HepG2 (cell line): ENCODE measurements at regions not wholly inside any gene's neighbourhood (a gene's known extent, or its start where the extent isn't known, plus 50 kb on each side); places are given as distances from the start of the nearest gene placed in this dataset.
A peak's percentile ranks its signal among the peaks of the same experiment; 100 is the strongest.

ENCODE experiments used
- ATAC-seq: fragments of 200-7000 bp; cut with Tn5 transposase; 3 replicates; pipeline ENCODE4 v1.9.1; 2020; ENCODE audit warnings: mild to moderate bottlenecking, moderate library complexity
- BruUV-seq: library from RNA; stranded (reverse); fragments of 400-500 nt; replicated peaks from 2 replicates; lab custom pipeline; 2021; lab: Mats Ljungman, UMichigan
- CTCF ChIA-PET: fragments of 300-600 bp; formaldehyde crosslinking; extraction: SDS; loops from one replicate; lab custom pipeline; 2021; ENCODE audit warnings: low total read pairs, inconsistent platforms, low intra/inter-chr PET ratio; lab: Yijun Ruan, JAX
- POLR2A ChIA-PET: fragments of 350-600 bp; sonication (Branson Sonifier 250); formaldehyde crosslinking; loops from one replicate; lab custom pipeline; 2020; ENCODE audit warnings: antibody characterized with exemption, inconsistent platforms; lab: Yijun Ruan, JAX
- DNase-seq: peaks from one replicate; pipeline ENCODE4 v3.0.0-alpha.2; 2015; ENCODE audit warnings: low spot score
- FAIRE-seq: peaks from 3 replicates; lab custom pipeline; 2011; peaks lifted over from hg19 to GRCh38; lab: Jason Lieb, UNC
- H2AFZ ChIP-seq: one replicate; pipeline ENCODE4 v1.6.1; 2011; ENCODE audit warnings: low read length, inconsistent platforms
- H3K27ac ChIP-seq: fragments of 300-600 bp; 3 replicates; pipeline ENCODE4 v1.8.0; 2011; ENCODE audit warnings: mixed run types, mild to moderate bottlenecking, mixed read lengths, low read length, inconsistent platforms; ENCODE audit not compliant: insufficient read depth; ENCODE audit errors: extremely low read length
- H3K27me3 ChIP-seq, 2 experiments: fragments of 200-600 bp in 1 of 2; 2 replicates in 1 of 2; 3 replicates in 1 of 2; pipeline versions ENCODE4 v1.6.0 to v1.8.0; 2011; ENCODE audit warnings: low read length in 2 of 2, mild to moderate bottlenecking in 2 of 2, moderate library complexity in 2 of 2, inconsistent platforms in 1 of 2; ENCODE audit not compliant: insufficient read depth in 2 of 2, control insufficient read depth in 1 of 2
- H3K36me3 ChIP-seq, 2 experiments: fragments of 200-600 bp in 1 of 2; replicated peaks in 1 of 2; 2 replicates in 1 of 2; 3 replicates in 1 of 2; pipeline versions ENCODE4 v1.5.1 to v1.8.0; 2011; ENCODE audit warnings: low read length in 2 of 2, inconsistent platforms in 1 of 2; ENCODE audit not compliant: insufficient read depth in 2 of 2, control insufficient read depth in 1 of 2
- H3K4me1 ChIP-seq: 2 replicates; pipeline ENCODE4 v1.5.1; 2012; ENCODE audit warnings: low read length, inconsistent platforms; ENCODE audit not compliant: insufficient read depth
- H3K4me2 ChIP-seq: 2 replicates; pipeline ENCODE4 v1.6.0; 2011; ENCODE audit warnings: low read depth, low read length, inconsistent platforms
- H3K4me3 ChIP-seq, 3 experiments: fragments of 200-600 bp in 1 of 3; sonication (generic), shearing (Covaris generic) in 1 of 3; replicated peaks in 1 of 3; 2 replicates each; pipeline ENCODE4 v1.5.1; 2011 to 2016; ENCODE audit warnings: low read length in 3 of 3, inconsistent platforms in 2 of 3, low read depth in 2 of 3, mild to moderate bottlenecking in 2 of 3, control low read depth in 1 of 3, mixed read lengths in 1 of 3; ENCODE audit not compliant: insufficient read depth in 1 of 3
- H3K79me2 ChIP-seq: one replicate; pipeline ENCODE4 v1.6.1; 2011; ENCODE audit warnings: low read length, inconsistent platforms; ENCODE audit not compliant: insufficient read depth
- H3K9ac ChIP-seq: 2 replicates; pipeline ENCODE4 v1.6.0; 2011; ENCODE audit warnings: mild to moderate bottlenecking, low read depth, low read length, inconsistent platforms; ENCODE audit not compliant: insufficient read depth
- H3K9me3 ChIP-seq: 2 replicates; pipeline ENCODE4 v1.5.1; 2012; ENCODE audit warnings: mild to moderate bottlenecking, low read length
- H4K20me1 ChIP-seq: 2 replicates; pipeline ENCODE4 v1.6.0; 2011; ENCODE audit warnings: inconsistent platforms, mild to moderate bottlenecking, low read length, moderate library complexity; ENCODE audit not compliant: insufficient read depth
- HNF1B ChIP-seq: sonication (generic); formaldehyde crosslinking; IDR thresholded peaks from 2 replicates; pipeline ENCODE4 v1.5.1; 2020; ENCODE audit warnings: mild to moderate bottlenecking, moderate library complexity, missing genetic modification reagents
- LCORL ChIP-seq, 2 experiments: fragments of 450-650 bp in 1 of 2; sonication (generic) in 1 of 2; formaldehyde crosslinking in 1 of 2; IDR thresholded peaks; 2 replicates each; pipeline versions ENCODE4 v1.5.0 to v1.6.1; 2017 to 2020; ENCODE audit warnings: antibody characterized with exemption in 1 of 2, missing genetic modification reagents in 1 of 2
- MAFF ChIP-seq: IDR thresholded peaks from 2 replicates; pipeline ENCODE4 v1.6.1; 2011; ENCODE audit warnings: low read depth, low read length, improper control_type of control experiment
- MAFK ChIP-seq, 2 experiments: IDR thresholded peaks in 1 of 2; conservative IDR thresholded peaks in 1 of 2; 2 replicates each; pipeline ENCODE4 v1.6.1; 2011; ENCODE audit warnings: improper control_type of control experiment in 2 of 2, low read length in 2 of 2
- NFE2L2 ChIP-seq: fragments of 150-350 bp; IDR thresholded peaks from 2 replicates; pipeline ENCODE4 v1.6.1; 2014; ENCODE audit warnings: low read length
- NFKBIZ ChIP-seq: IDR thresholded peaks from 2 replicates; pipeline ENCODE4 v1.6.1; 2018; ENCODE audit warnings: missing genetic modification reagents, missing compliant biosample characterization
- NR2F6 ChIP-seq, 2 experiments: IDR thresholded peaks; 2 replicates each; pipeline ENCODE4 v1.6.1; 2016; ENCODE audit warnings: antibody characterized with exemption in 1 of 2, mild to moderate bottlenecking in 1 of 2
- NRL ChIP-seq: sonication (generic); formaldehyde crosslinking; IDR thresholded peaks from 2 replicates; pipeline ENCODE4 v1.5.0; 2020; ENCODE audit warnings: missing genetic modification reagents, mild to moderate bottlenecking, moderate library complexity, borderline replicate concordance
- PHF8 ChIP-seq: sonication (generic); formaldehyde crosslinking; IDR thresholded peaks from 2 replicates; pipeline ENCODE4 v1.5.0; 2020; ENCODE audit warnings: missing genetic modification reagents
- TERF1 ChIP-seq: sonication (generic); formaldehyde crosslinking; IDR thresholded peaks from 2 replicates; pipeline ENCODE4 v1.8.0; 2022; ENCODE audit warnings: mild to moderate bottlenecking, missing genetic modification reagents, moderate library complexity
- ZBTB37 ChIP-seq: sonication (generic); formaldehyde crosslinking; IDR thresholded peaks from 2 replicates; pipeline ENCODE4 v1.4.0; 2020; ENCODE audit warnings: mild to moderate bottlenecking, missing genetic modification reagents
- ZNF180 ChIP-seq: sonication (generic); formaldehyde crosslinking; IDR thresholded peaks from 2 replicates; pipeline ENCODE4 v1.4.0; 2020; ENCODE audit warnings: low read depth, missing genetic modification reagents, borderline replicate concordance
- ZNF644 ChIP-seq: IDR thresholded peaks from 2 replicates; pipeline ENCODE4 v1.6.1; 2016; ENCODE audit warnings: low read depth
- ZNF7 ChIP-seq: IDR thresholded peaks from 2 replicates; pipeline ENCODE4 v1.6.1; 2016; ENCODE audit warnings: missing biosample characterization, missing genetic modification reagents
- ZNF839 ChIP-seq: sonication (generic); formaldehyde crosslinking; IDR thresholded peaks from 2 replicates; pipeline ENCODE4 v1.4.0; 2020; ENCODE audit warnings: missing genetic modification reagents, mild to moderate bottlenecking, borderline replicate concordance
- ZNF879 ChIP-seq: sonication (generic); formaldehyde crosslinking; IDR thresholded peaks from 2 replicates; pipeline ENCODE4 v1.8.1; 2023; ENCODE audit warnings: missing genetic modification reagents
- in situ Hi-C: cut with HindIII; loops from 2 replicates; pipeline ENCODE4 v1.10.0; 2017; ENCODE audit warnings: low pct_unique_long_range_greater_than_20kb; ENCODE audit not compliant: extremely low pct_ligation_motif_present
- intact Hi-C: fragments of 100-400 bp; cut with micrococcal nuclease; formaldehyde crosslinking; loops from one replicate; pipeline ENCODE4 v1.10.0; 2022; ENCODE audit not compliant: unreplicated experiment
- TF ChIP-seq, protein P1 (sequence below): sonication (generic); formaldehyde crosslinking; IDR thresholded peaks from 2 replicates; pipeline ENCODE4 v1.9.0; 2022; ENCODE audit warnings: low read depth, missing genetic modification reagents

DNA sequence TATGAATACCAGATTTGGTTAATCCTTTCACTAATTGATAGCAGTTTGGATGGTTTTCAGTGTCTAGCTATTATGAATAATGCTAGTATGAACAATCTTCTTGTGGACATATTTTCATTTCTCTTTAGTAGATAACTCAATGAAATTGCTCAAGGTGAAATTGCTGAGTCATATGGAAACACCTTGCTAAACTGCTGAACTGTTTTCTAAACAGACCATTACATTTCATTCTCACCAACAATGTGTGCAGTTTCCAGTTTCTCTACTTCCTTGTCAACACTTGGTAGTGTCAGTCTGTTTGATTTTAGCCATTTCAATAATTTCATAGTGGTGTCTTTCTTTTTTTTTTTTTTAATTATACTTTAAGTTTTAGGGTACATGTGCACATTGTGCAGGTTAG is 250.0 kb downstream of the HRH4 start:
- Histone ChIP-seq H3K27me3 (no peaks in the 10 kb centered on the region), H3K27ac (no peak overlapping the region), H3K36me3 (no peaks in the 10 kb centered on the region), H3K4me1 (no peaks in the 10 kb centered on the region), H3K9me3 (no peaks in the 10 kb centered on the region), H3K4me3 (no peak overlapping the region), H2AFZ (no peak overlapping the region), H3K4me2 (no peak overlapping the region), H3K79me2 (no peaks in the 10 kb centered on the region), H3K9ac (no peak overlapping the region), H4K20me1 (no peaks in the 10 kb centered on the region)
- FAIRE-seq (no peak), DNase-seq (no peak), ATAC-seq (no peak)
- POLR2A ChIA-PET, result no interaction called here
- intact Hi-C loops (no loop called here), in situ Hi-C loops (no loop called here)
- no TSS peak for BruUV-seq
- CTCF ChIA-PET, result no interaction called here
- TF ChIP-seq MAFF (peak; percentile 86), ZNF839 (no peak), ZBTB37 (CRISPR knock-in tag) (no peak), PHF8 (CRISPR knock-in tag) (no peak), NFKBIZ (CRISPR knock-in tag) (no peak), ZNF7 (CRISPR knock-in tag) (peak; percentile 62), ZNF180 (CRISPR knock-in tag) (no peak), MAFK (conservative IDR thresholded peaks at IDR 0.05 in 1 of 2, IDR thresholded peaks at IDR 0.05 in 1 of 2; ENCODE audit: low read length in 2 of 2) (peak; percentile 81 to 87), LCORL (IDR thresholded peaks at IDR 0.05) (no peak), LCORL (CRISPR knock-in tag; IDR thresholded peaks at IDR 0.05) (no peak), NFE2L2 (peak; percentile 79), ZNF644 (no peak), TERF1 (CRISPR knock-in tag) (no peak), HNF1B (CRISPR knock-in tag) (no peak), ZNF879 (no peak), NR2F6 (IDR thresholded peaks at IDR 0.05) (no peak), NR2F6 (CRISPR knock-in tag; IDR thresholded peaks at IDR 0.05) (no peak), NRL (CRISPR knock-in tag) (no peak)
- TF ChIP-seq, protein P1, sequence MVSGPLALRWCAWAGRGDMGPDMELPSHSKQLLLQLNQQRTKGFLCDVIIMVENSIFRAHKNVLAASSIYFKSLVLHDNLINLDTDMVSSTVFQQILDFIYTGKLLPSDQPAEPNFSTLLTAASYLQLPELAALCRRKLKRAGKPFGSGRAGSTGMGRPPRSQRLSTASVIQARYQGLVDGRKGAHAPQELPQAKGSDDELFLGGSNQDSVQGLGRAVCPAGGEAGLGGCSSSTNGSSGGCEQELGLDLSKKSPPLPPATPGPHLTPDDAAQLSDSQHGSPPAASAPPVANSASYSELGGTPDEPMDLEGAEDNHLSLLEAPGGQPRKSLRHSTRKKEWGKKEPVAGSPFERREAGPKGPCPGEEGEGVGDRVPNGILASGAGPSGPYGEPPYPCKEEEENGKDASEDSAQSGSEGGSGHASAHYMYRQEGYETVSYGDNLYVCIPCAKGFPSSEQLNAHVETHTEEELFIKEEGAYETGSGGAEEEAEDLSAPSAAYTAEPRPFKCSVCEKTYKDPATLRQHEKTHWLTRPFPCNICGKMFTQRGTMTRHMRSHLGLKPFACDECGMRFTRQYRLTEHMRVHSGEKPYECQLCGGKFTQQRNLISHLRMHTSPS (CRISPR knock-in tag), result no peak
